ENCODE measurements at regions not wholly inside any gene's neighbourhood (a gene's known extent, or its start where the extent isn't known, plus 50 kb on each side); places are given as distances from the start of the nearest gene placed in this dataset.
"Not testable (repeated sequence)": the region's sequence is repeated elsewhere in the genome, so short reads cannot be mapped to it uniquely, and the experiment has no call there.

- no peak for DNase-seq
Measured at GRCh38 chr1:81738875-81739274, 61.9 kb upstream of the ADGRL2 start.

DNA sequence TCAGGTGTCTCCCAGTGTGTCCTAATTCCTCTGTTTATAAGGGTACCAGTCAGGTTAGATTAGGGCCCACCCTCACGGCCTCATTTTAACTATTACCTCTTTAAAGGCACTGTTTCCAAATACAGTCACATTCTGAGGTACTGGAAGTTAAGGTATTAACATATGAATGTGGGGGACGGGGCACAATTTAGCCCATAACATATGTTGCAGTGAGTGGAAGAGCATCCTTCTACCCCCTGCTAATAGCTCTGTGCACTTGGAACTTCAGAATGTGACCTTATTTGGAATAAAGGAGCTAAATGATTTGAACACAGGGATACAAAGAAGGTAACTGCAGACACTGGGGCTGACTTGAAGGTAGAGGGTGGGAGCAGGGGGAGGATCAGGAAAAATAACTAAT lies 67.3 kb upstream of the ADGRL2 start:
- no peak for DNase-seq

DNA sequence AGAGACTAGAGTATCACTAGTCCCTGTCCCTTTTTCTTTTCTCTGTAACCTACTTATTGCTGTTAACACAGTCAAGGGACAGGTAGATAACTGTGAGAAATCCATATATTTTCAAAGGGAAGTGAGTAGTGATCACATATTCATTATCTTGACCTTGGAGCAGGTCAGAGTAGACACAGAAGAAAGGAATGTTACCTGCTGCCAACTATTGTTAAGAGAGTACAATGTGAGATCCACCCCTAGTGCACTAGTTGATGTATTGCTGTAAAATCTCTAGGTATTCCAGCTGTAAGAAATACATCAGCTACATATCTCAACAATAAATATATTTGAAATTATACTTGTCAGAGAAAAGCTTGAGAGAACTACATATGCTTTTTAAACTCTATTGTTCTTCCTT lies 68.7 kb upstream of the ADGRL2 start:
- no peak for DNase-seq

DNA sequence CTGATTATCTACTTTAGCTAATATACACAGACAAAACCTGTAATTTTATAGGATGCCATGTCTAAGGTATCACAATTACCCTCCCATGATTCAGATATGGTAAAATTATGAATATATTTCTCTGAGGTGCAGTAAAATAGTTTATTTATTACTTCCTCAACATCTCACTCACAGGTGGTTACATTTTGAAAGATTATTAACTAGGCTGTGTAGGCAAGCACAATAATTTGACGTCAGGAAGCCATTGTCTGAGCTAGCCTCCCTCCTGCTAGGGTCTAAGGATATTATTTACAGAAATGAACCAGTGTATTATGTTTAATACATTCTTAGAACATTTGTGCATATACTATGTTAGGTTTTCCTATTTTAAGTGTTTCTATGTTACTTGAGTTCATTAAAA lies 69.9 kb upstream of the ADGRL2 start:
- no peak for DNase-seq

- DNase-seq: not testable (repeated sequence)
Measured at GRCh38 chr1:81730299-81730698, 70.4 kb upstream of the ADGRL2 start.

DNA sequence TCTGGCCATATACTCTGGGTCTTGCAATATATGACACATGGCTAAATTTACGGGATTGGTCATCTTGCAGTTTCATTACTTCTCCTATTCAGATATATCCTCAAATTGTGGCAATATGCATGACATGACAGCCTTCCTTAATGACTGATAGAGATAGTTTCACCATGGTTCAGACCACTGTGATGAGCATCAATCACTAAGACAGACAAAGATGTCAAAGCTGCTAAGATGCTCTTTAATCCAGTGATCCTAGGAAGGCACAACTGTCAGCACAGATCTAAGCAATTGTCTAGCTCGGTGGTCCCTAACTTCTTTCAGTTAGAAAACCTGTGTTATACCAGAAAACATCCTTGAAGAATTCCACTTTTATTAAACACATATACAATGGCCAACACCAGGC lies 70.9 kb upstream of the ADGRL2 start:
- no peak for DNase-seq

GRCh38 chr1:81729239-81729638 lies 71.5 kb upstream of the ADGRL2 start:
- no peak for DNase-seq

- DNase-seq: no peak
Measured at GRCh38 chr1:81725823-81726222, 74.9 kb upstream of the ADGRL2 start.

DNA sequence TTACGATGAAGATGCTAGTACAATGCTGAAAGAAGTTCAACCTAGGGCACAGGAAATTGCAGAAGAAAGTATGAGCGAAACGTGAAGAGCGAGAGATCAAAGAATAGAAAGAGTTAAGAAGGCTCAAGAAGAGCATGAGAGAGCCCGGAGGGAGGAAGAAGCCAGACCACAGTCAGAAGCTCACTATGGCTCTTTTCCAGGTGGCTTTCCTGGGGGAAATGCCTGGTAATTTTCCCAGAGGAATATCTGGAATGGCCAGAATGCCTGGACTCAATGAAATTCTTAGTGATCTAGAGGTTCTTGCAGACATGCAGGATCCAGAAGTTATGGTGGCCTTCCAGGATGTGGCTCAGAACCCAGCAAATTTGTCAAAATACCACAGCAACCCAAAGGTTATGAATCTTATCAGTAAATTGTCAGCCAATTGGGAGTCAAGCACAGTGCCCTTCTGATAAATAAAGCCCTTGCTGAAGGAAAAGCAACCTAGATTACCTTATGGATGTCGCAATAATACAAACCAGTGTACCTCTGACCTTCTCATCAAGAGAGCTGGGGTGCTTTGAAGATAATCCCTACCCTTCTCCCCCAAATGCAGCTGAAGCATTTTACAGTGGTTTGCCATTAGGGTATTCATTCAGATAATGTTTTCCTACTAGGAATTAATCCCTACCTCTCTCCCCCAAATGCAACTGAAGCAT lies 78.0 kb upstream of the ADGRL2 start:
- not testable (repeated sequence) for DNase-seq

DNA sequence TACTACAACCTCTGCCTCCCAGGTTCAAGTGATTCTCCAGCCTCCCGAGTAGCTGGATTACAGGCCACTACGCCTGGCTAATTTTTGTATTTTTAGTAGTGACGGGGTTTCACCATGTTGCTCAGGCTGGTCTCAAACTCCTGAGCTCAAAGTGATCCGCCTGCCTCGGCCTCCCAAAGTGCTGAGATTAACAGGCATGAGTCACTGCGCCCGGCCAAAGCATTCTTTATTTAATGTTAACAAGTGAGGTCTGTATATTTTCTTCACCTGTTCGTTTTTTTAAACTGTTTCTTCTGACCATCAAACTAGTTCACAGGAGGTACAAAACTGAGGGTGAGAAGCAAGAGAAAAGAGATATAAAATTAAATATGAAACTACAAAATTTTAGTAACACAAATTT lies 80.5 kb upstream of the ADGRL2 start:
- not testable (repeated sequence) for DNase-seq

GRCh38 chr1:81717230-81717629 lies 83.5 kb upstream of the ADGRL2 start:
- no peak for DNase-seq

DNA sequence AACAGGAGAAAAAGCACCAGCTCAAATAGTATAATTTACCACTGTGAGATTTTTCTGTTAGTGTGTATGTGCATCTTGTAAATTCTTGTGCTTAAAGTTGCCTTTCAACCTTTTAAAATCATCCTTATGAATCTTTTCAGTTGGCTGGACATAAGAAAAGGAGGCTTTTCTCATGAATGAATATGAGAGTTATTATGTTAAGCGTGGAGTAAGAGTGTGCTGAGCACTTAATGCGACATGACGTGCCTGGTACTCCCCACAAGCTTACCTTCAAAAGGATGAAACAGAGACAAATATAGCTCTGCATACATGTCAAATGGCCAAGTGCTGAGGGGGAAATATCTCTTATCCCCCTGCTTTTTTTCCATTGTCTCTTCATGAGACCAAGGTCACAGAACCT lies 85.3 kb upstream of the ADGRL2 start:
- no peak for DNase-seq

GRCh38 chr1:81714636-81715035 lies 86.1 kb upstream of the ADGRL2 start:
- no peak for DNase-seq

DNA sequence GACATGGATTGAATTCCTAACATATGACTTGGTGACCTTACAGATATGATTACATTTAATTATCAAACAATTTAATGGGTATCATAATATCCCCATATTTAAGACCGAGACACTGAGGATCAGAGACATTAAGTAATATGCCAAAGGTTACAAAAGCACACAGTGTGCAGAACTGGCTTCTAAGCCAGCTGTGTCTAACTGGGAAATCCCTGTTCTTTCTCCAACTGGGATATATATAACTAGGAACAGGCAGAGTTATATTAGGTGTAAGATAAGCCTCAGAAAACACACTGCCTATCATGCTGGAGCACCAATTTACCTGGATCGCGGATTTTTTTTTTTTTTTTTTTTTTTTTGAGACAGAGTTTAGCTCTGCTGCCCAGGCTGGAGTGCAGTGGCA lies 88.3 kb upstream of the ADGRL2 start:
- DNase-seq: no peak

DNA sequence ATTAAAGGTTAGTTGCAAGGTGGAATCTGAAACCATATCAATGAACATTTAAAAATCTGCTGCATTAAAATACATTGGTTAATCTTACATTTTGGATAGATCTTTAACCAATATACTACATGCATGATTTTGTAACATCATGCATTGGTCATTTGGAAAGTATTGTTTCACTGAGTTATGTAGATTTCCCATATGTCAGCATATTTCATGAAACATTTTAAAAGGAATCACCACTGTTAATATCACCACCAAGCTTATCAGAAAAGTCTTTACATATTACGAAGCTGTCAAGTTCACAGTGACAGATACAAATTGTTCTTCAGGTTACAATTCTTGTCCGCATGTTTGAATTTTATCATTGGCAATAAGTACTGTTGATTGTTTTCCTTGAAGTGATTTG lies 89.9 kb upstream of the ADGRL2 start:
- no peak for DNase-seq

DNA sequence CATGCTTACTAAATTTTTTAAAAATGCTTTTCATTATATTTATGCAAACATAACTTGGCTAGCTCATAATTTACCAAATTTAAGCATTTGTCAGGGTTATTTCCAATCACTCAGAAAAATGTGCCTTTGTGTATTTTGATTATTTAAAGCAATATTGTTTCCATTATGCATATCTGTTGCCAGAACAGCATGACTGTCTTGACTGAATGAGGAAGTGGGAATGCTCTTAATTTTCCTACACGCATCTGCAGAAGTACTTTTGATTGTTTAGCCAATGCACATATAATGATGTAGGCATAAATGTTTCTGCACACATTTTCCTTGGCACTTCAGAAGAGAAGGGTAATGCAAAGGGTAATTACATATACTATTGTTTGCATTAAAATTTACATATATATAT lies 92.5 kb upstream of the ADGRL2 start:
- no peak for DNase-seq

DNA sequence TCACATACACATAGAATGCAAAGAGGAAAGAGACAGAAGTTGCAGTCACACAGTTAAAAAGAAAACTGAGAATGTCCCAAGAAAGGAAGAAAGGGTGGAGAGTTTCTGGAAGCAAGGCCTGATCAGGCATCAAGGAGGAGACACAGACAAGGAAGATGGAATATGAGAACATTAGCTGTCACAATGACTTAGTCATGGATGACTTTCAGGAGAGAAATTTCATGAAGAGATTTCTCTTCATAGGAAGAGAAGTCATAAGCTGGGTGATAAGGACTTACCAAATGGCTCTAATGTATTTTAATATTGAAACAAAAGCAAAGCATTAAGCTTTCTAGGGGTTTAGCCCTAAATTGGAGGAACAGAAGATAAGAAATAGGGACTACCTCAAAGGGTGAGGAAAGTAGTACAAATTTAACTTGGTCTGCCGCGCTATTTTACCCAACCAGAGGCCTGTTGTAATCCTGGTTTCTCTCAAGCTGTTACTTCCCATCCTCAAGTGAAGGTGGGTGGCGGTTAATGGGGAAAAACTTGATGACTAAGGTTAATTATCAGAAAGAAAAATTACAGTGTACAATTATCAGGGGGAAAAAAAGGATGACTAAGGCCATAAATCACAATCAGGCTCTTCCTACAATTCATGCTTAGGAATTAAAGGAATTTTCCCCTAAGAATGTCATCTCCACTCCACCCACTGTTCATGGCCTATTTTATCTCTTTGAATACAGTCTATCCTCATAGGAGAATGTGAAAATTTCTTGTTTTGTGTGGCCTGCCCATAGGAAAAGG lies 93.9 kb upstream of the ADGRL2 start:
- no peak for DNase-seq

- no peak for DNase-seq
Measured at GRCh38 chr1:81703756-81704463, 96.8 kb upstream of the ADGRL2 start.

GRCh38 chr1:81703391-81703755 lies 97.4 kb upstream of the ADGRL2 start:
- no peak for DNase-seq

GRCh38 chr1:81702903-81703302 lies 97.8 kb upstream of the ADGRL2 start:
- no peak for DNase-seq

DNA sequence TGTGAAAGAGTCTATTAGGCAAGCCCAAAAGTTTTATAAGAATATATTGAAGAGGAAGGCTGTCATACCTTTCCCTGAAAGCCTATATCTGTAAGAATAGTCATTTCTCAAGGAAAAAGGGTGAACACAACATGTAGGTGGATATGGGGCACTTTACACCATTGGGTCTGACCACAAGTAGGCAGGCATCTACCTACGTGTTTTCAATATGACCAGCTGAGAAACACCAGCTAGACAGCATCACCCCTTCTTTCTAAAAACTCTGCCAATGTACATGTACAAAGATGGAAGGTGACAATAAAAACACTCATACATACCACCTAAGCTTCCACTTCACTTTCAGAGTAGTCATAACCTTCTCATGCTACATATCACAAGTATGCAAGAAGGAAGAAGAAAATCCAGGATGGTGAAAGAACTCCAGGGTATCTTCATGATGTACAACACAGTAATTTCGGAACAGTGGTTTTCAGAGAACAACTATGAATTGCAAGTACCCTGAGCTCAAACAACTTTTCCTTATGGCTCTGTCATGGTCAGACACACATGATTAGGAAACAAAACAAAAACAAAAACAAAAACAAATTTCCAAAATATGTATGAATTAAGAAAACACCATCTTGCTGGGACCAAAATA lies 98.5 kb upstream of the ADGRL2 start:
- DNase-seq: no peak

- DNase-seq: no peak
Measured at GRCh38 chr1:81700728-81701470, 99.8 kb upstream of the ADGRL2 start.

- DNase-seq: no peak
Measured at GRCh38 chr1:81699234-81699633, 101.5 kb upstream of the ADGRL2 start.
